HG03025 (cell line): ENCODE measurements at regions not wholly inside any gene's neighbourhood (a gene's known extent, or its start where the extent isn't known, plus 50 kb on each side); places are given as distances from the start of the nearest gene placed in this dataset.

Experiments used
- ATAC-seq: cut with Tn5 transposase; IDR thresholded peaks from one replicate; pipeline ENCODE4 v1.9.1; 2021; ENCODE audit warnings: mild to moderate bottlenecking, moderate library complexity; ENCODE audit not compliant: unreplicated experiment, low FRiP score

GRCh38 chr3:151935446-151935845 lies 62.0 kb downstream of the SUCNR1 start:
- no peak for ATAC-seq

GRCh38 chr3:151940481-151940880 lies 67.0 kb downstream of the SUCNR1 start:
- no peak for ATAC-seq

- ATAC-seq, result no peak
Measured at GRCh38 chr3:151943539-151943938, 70.1 kb downstream of the SUCNR1 start.

- ATAC-seq, result no peak
Measured at GRCh38 chr3:151944356-151944755, 70.9 kb downstream of the SUCNR1 start.

GRCh38 chr3:151946606-151947005 lies 73.2 kb downstream of the SUCNR1 start:
- ATAC-seq, result no peak

GRCh38 chr3:151949706-151950105 lies 76.3 kb downstream of the SUCNR1 start:
- no peak for ATAC-seq

GRCh38 chr3:151955356-151955755 lies 81.9 kb downstream of the SUCNR1 start:
- no peak for ATAC-seq

- ATAC-seq, result no peak
Measured at GRCh38 chr3:151960961-151961580, 87.6 kb downstream of the SUCNR1 start.

- ATAC-seq, result no peak
Measured at GRCh38 chr3:151962352-151962751, 88.9 kb downstream of the SUCNR1 start.

- no peak for ATAC-seq
Measured at GRCh38 chr3:151962912-151963311, 89.5 kb downstream of the SUCNR1 start.

- ATAC-seq, result no peak
Measured at GRCh38 chr3:151964743-151965142, 91.3 kb downstream of the SUCNR1 start.

GRCh38 chr3:151969026-151969642 lies 95.7 kb downstream of the SUCNR1 start:
- no peak for ATAC-seq

- ATAC-seq, result no peak
Measured at GRCh38 chr3:151971814-151972579, 98.6 kb downstream of the SUCNR1 start.

GRCh38 chr3:151974067-151974466 lies 100.6 kb downstream of the SUCNR1 start:
- no peak for ATAC-seq

GRCh38 chr3:151976211-151977050 lies 103.0 kb downstream of the SUCNR1 start:
- ATAC-seq, result no peak

- ATAC-seq, result no peak
Measured at GRCh38 chr3:151979906-151980305, 106.5 kb downstream of the SUCNR1 start.

GRCh38 chr3:151983538-151983937 lies 110.1 kb downstream of the SUCNR1 start:
- no peak for ATAC-seq

GRCh38 chr3:151985787-151986430 lies 112.5 kb downstream of the SUCNR1 start:
- no peak for ATAC-seq

- no peak for ATAC-seq
Measured at GRCh38 chr3:151987893-151988292, 114.5 kb downstream of the SUCNR1 start.

GRCh38 chr3:151989621-151990020 lies 116.2 kb downstream of the SUCNR1 start:
- ATAC-seq, result no peak
